C4-2B (cell line): ENCODE measurements at regions not wholly inside any gene's neighbourhood (a gene's known extent, or its start where the extent isn't known, plus 50 kb on each side); places are given as distances from the start of the nearest gene placed in this dataset.

ENCODE experiments used
- ZFX ChIP-seq: fragments of 450-650 bp; IDR thresholded peaks from 2 replicates; pipeline ENCODE4 v1.6.1; 2017
- TF ChIP-seq, protein P1 (sequence below): fragments of 450-650 bp; conservative IDR thresholded peaks from 2 replicates; pipeline ENCODE4 v1.5.1; 2017; ENCODE audit warnings: mild to moderate bottlenecking

DNA sequence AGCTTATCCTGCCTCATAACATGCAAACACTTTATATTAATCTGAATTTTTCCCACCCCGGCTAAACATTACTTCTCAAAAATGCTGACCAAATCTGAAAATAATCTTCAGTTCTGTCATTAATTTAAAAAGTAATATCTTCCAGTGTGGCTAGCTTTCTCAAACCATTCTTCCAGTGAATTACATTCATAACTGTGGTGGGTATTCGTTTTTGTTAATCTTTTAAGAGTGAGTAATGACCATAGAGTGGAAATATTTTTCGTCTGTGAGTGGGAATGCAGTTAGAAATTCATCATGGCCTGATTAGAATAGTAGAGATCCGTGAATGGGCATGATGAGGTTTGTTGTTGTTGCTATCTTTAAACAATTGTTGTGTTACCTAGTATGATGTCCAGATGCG is 138.6 kb upstream of the SFRP2 start:
- TF ChIP-seq, protein P1, sequence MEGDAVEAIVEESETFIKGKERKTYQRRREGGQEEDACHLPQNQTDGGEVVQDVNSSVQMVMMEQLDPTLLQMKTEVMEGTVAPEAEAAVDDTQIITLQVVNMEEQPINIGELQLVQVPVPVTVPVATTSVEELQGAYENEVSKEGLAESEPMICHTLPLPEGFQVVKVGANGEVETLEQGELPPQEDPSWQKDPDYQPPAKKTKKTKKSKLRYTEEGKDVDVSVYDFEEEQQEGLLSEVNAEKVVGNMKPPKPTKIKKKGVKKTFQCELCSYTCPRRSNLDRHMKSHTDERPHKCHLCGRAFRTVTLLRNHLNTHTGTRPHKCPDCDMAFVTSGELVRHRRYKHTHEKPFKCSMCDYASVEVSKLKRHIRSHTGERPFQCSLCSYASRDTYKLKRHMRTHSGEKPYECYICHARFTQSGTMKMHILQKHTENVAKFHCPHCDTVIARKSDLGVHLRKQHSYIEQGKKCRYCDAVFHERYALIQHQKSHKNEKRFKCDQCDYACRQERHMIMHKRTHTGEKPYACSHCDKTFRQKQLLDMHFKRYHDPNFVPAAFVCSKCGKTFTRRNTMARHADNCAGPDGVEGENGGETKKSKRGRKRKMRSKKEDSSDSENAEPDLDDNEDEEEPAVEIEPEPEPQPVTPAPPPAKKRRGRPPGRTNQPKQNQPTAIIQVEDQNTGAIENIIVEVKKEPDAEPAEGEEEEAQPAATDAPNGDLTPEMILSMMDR, result no peak
- TF ChIP-seq ZFX, result no peak
